ENCODE measurements at regions not wholly inside any gene's neighbourhood (a gene's known extent, or its start where the extent isn't known, plus 50 kb on each side); places are given as distances from the start of the nearest gene placed in this dataset.

DNA sequence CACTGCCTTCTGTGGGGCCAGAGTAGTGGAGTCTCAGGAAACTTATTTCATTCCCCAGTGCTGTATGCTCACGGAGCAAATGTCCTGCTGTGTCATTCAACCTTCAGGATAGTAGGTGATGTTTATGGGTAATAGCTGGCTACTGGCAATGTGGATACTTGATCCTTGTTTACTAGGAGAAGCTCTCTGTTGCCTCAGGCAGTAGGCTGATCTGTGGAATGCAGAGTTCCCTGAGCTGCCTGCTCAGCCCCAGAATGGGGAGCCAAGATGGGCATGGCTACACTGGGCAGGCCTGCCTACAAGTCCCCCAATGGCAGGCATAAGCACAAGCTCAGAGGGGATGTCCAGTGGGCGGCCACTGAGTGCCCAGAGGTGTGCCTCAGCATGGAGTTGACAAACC, 323.1 kb upstream of the KCNN2 start:
- Mint-ChIP-seq H3K27me3 (ENCODE audit: unreplicated experiment) (peaks cover 27% of the 10 kb centered on the region), H3K36me3 (ENCODE audit: unreplicated experiment) (no peaks in the 10 kb centered on the region), H3K9me3 (ENCODE audit: unreplicated experiment) (no peaks in the 10 kb centered on the region), H3K4me3 (ENCODE audit: unreplicated experiment) (no peak overlapping the region), H3K4me1 (ENCODE audit: unreplicated experiment) (no peaks in the 10 kb centered on the region), H3K27ac (ENCODE audit: unreplicated experiment) (no peak overlapping the region)
- TF ChIP-seq CTCF (IDR thresholded peaks at IDR 0.05) = no peak
- no peak for DNase-seq (ENCODE audit: extremely low spot score, unreplicated experiment)

DNA sequence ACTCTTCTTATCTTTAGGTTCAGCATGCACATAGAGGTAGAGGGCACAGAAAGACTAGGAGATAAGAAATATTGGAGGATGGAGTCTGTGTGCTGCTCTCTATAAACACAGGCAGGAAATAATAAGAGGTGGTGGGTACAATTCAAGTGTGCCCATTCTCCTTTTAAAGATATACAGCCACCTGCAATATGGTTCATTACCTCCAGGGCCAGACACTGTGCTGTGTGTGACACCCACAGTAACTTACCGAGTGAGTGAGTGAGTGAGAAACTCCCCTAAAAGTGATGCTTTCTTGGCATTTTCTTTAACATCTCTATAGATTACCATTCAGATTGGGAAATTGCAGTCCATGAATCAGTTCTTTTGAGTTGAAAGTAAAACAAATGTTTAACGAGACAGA, 311.8 kb upstream of the KCNN2 start:
- DNase-seq (ENCODE audit: extremely low spot score, unreplicated experiment) = no peak
- Mint-ChIP-seq H3K36me3 (ENCODE audit: unreplicated experiment) (no peaks in the 10 kb centered on the region), H3K4me1 (ENCODE audit: unreplicated experiment) (peaks cover 7% of the 10 kb centered on the region), H3K27ac (ENCODE audit: unreplicated experiment) (no peak overlapping the region), H3K4me3 (ENCODE audit: unreplicated experiment) (no peak overlapping the region), H3K9me3 (ENCODE audit: unreplicated experiment) (no peaks in the 10 kb centered on the region), H3K27me3 (ENCODE audit: unreplicated experiment) (peaks cover 14% of the 10 kb centered on the region)
- no peak for TF ChIP-seq CTCF (IDR thresholded peaks at IDR 0.05)

DNA sequence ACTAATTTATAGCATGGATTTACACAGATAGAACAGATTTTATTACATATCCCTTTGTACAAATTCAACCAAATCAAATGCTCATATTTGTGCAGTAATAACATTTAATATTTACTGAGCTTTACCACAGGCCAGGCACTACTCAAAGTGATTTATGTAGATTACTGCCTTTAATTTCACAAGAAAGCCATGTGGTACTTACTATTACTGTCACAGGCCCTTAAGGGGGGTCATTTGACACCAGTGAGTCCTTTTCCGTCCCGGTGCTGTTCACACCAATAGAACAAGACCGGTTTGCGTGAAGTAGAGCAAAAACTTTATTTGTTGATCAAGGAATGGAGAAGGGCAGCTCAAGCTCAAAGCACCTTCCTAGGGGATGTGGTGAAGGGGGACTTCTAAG, 308.5 kb upstream of the KCNN2 start:
- Mint-ChIP-seq H3K4me1 (ENCODE audit: unreplicated experiment) (peaks cover 13% of the 10 kb centered on the region), H3K36me3 (ENCODE audit: unreplicated experiment) (no peaks in the 10 kb centered on the region), H3K27ac (ENCODE audit: unreplicated experiment) (no peak overlapping the region), H3K4me3 (ENCODE audit: unreplicated experiment) (no peak overlapping the region), H3K9me3 (ENCODE audit: unreplicated experiment) (no peaks in the 10 kb centered on the region), H3K27me3 (ENCODE audit: unreplicated experiment) (peaks cover 33% of the 10 kb centered on the region)
- no peak for TF ChIP-seq CTCF (IDR thresholded peaks at IDR 0.05)
- DNase-seq (ENCODE audit: extremely low spot score, unreplicated experiment) = no peak

- no peaks in the 10 kb centered on the region for H3K36me3 Mint-ChIP-seq (ENCODE audit: unreplicated experiment)
- no peaks in the 10 kb centered on the region for H3K9me3 Mint-ChIP-seq (ENCODE audit: unreplicated experiment)
- peaks cover 13% of the 10 kb centered on the region for H3K4me1 Mint-ChIP-seq (ENCODE audit: unreplicated experiment)
- peak overlapping the region; percentile 82 for H3K4me3 Mint-ChIP-seq (ENCODE audit: unreplicated experiment)
- no peak for TF ChIP-seq CTCF (IDR thresholded peaks at IDR 0.05)
- DNase-seq (ENCODE audit: extremely low spot score, unreplicated experiment) = no peak
- no peak overlapping the region for H3K27ac Mint-ChIP-seq (ENCODE audit: unreplicated experiment)
- H3K27me3 Mint-ChIP-seq (ENCODE audit: unreplicated experiment) = peaks cover 45% of the 10 kb centered on the region
Observed at GRCh38 chr5:114054594-114054993, 307.3 kb upstream of the KCNN2 start.

- peak; percentile 29 for TF ChIP-seq CTCF (IDR thresholded peaks at IDR 0.05)
- H3K27me3 Mint-ChIP-seq (ENCODE audit: unreplicated experiment) = peaks cover 47% of the 10 kb centered on the region
Observed at GRCh38 chr5:114055318-114056184, 306.3 kb upstream of the KCNN2 start.

More at GRCh38 chr5:114055318-114056184, 306.3 kb upstream of the KCNN2 start:
- H3K4me1 Mint-ChIP-seq (ENCODE audit: unreplicated experiment) = peaks cover 13% of the 10 kb centered on the region
- peak overlapping the region; percentile 82 for H3K4me3 Mint-ChIP-seq (ENCODE audit: unreplicated experiment)
- H3K27ac Mint-ChIP-seq (ENCODE audit: unreplicated experiment) = no peak overlapping the region
- no peaks in the 10 kb centered on the region for H3K9me3 Mint-ChIP-seq (ENCODE audit: unreplicated experiment)
- peak; percentile 88 for DNase-seq (ENCODE audit: extremely low spot score, unreplicated experiment)
- no peaks in the 10 kb centered on the region for H3K36me3 Mint-ChIP-seq (ENCODE audit: unreplicated experiment)

All from osteocyte (in vitro differentiated cells).